ENCODE measurements at regions not wholly inside any gene's neighbourhood (a gene's known extent, or its start where the extent isn't known, plus 50 kb on each side); places are given as distances from the start of the nearest gene placed in this dataset.

- DNase-seq, result no peak
- no peaks in the 10 kb centered on the region for H3K4me1 Mint-ChIP-seq (ENCODE audit: low read depth)
- H3K36me3 Mint-ChIP-seq (ENCODE audit: insufficient read depth), result no peaks in the 10 kb centered on the region
- no peaks in the 10 kb centered on the region for H3K9me3 Mint-ChIP-seq
- ATAC-seq, result no peak
- H3K27me3 Mint-ChIP-seq (ENCODE audit: low read depth), result peaks cover 6% of the 10 kb centered on the region
- no peak overlapping the region for H3K4me3 Mint-ChIP-seq
Measured at GRCh38 chr3:124455891-124456290, 274.4 kb upstream of the UMPS start.

GRCh38 chr3:124456506-124456905 lies 273.7 kb upstream of the UMPS start:
- no peaks in the 10 kb centered on the region for H3K9me3 Mint-ChIP-seq
- peaks cover 8% of the 10 kb centered on the region for H3K27me3 Mint-ChIP-seq (ENCODE audit: low read depth)
- H3K4me3 Mint-ChIP-seq, result no peak overlapping the region
- no peaks in the 10 kb centered on the region for H3K36me3 Mint-ChIP-seq (ENCODE audit: insufficient read depth)
- DNase-seq, result no peak
- ATAC-seq, result no peak
- no peaks in the 10 kb centered on the region for H3K4me1 Mint-ChIP-seq (ENCODE audit: low read depth)

GRCh38 chr3:124459678-124460077 lies 270.6 kb upstream of the UMPS start:
- DNase-seq (no peak), ATAC-seq (no peak)
- Mint-ChIP-seq H3K4me1 (ENCODE audit: low read depth) (no peaks in the 10 kb centered on the region), H3K27me3 (ENCODE audit: low read depth) (peaks cover 12% of the 10 kb centered on the region), H3K9me3 (no peaks in the 10 kb centered on the region), H3K36me3 (ENCODE audit: insufficient read depth) (no peaks in the 10 kb centered on the region), H3K4me3 (no peak overlapping the region)

- no peak overlapping the region for H3K4me3 Mint-ChIP-seq
- no peaks in the 10 kb centered on the region for H3K4me1 Mint-ChIP-seq (ENCODE audit: low read depth)
- DNase-seq, result no peak
- no peak for ATAC-seq
- H3K9me3 Mint-ChIP-seq, result no peaks in the 10 kb centered on the region
- no peaks in the 10 kb centered on the region for H3K36me3 Mint-ChIP-seq (ENCODE audit: insufficient read depth)
- peaks cover 10% of the 10 kb centered on the region for H3K27me3 Mint-ChIP-seq (ENCODE audit: low read depth)
Measured at GRCh38 chr3:124461126-124461525, 269.1 kb upstream of the UMPS start.

- H3K9me3 Mint-ChIP-seq, result no peaks in the 10 kb centered on the region
- no peaks in the 10 kb centered on the region for H3K4me1 Mint-ChIP-seq (ENCODE audit: low read depth)
- no peak overlapping the region for H3K4me3 Mint-ChIP-seq
- H3K27me3 Mint-ChIP-seq (ENCODE audit: low read depth), result peaks cover 10% of the 10 kb centered on the region
- DNase-seq, result no peak
- no peak for ATAC-seq
- no peaks in the 10 kb centered on the region for H3K36me3 Mint-ChIP-seq (ENCODE audit: insufficient read depth)
Measured at GRCh38 chr3:124461838-124462632, 268.2 kb upstream of the UMPS start.

GRCh38 chr3:124463234-124463633 lies 267.0 kb upstream of the UMPS start:
- ATAC-seq (no peak), DNase-seq (no peak)
- peaks cover 13% of the 10 kb centered on the region for H3K27me3 Mint-ChIP-seq (ENCODE audit: low read depth)
- no peak overlapping the region for H3K4me3 Mint-ChIP-seq
- H3K4me1 Mint-ChIP-seq (ENCODE audit: low read depth), result no peaks in the 10 kb centered on the region
- H3K36me3 Mint-ChIP-seq (ENCODE audit: insufficient read depth), result no peaks in the 10 kb centered on the region
- no peaks in the 10 kb centered on the region for H3K9me3 Mint-ChIP-seq

GRCh38 chr3:124467980-124468902 lies 262.0 kb upstream of the UMPS start:
- DNase-seq (no peak), ATAC-seq (no peak)
- Mint-ChIP-seq H3K36me3 (ENCODE audit: insufficient read depth) (no peaks in the 10 kb centered on the region), H3K9me3 (no peaks in the 10 kb centered on the region), H3K4me3 (no peak overlapping the region), H3K4me1 (ENCODE audit: low read depth) (no peaks in the 10 kb centered on the region), H3K27me3 (ENCODE audit: low read depth) (peaks cover 27% of the 10 kb centered on the region)

- no peak for DNase-seq
- Mint-ChIP-seq H3K4me1 (ENCODE audit: low read depth) (no peaks in the 10 kb centered on the region), H3K27me3 (ENCODE audit: low read depth) (peaks cover 30% of the 10 kb centered on the region), H3K4me3 (no peak overlapping the region), H3K9me3 (no peaks in the 10 kb centered on the region), H3K36me3 (ENCODE audit: insufficient read depth) (no peaks in the 10 kb centered on the region)
- ATAC-seq, result no peak
Measured at GRCh38 chr3:124469555-124469954, 260.7 kb upstream of the UMPS start.

- H3K4me3 Mint-ChIP-seq, result no peak overlapping the region
- H3K9me3 Mint-ChIP-seq, result no peaks in the 10 kb centered on the region
- peaks cover 12% of the 10 kb centered on the region for H3K27me3 Mint-ChIP-seq (ENCODE audit: low read depth)
- no peaks in the 10 kb centered on the region for H3K4me1 Mint-ChIP-seq (ENCODE audit: low read depth)
- H3K36me3 Mint-ChIP-seq (ENCODE audit: insufficient read depth), result no peaks in the 10 kb centered on the region
- DNase-seq, result no peak
- ATAC-seq, result no peak
Measured at GRCh38 chr3:124478830-124479229, 251.4 kb upstream of the UMPS start.

- H3K4me1 Mint-ChIP-seq (ENCODE audit: low read depth), result no peaks in the 10 kb centered on the region
- H3K9me3 Mint-ChIP-seq, result no peaks in the 10 kb centered on the region
- no peak for ATAC-seq
- peaks cover 26% of the 10 kb centered on the region for H3K27me3 Mint-ChIP-seq (ENCODE audit: low read depth)
- DNase-seq, result no peak
- H3K36me3 Mint-ChIP-seq (ENCODE audit: insufficient read depth), result no peaks in the 10 kb centered on the region
- no peak overlapping the region for H3K4me3 Mint-ChIP-seq
Measured at GRCh38 chr3:124483915-124484470, 246.3 kb upstream of the UMPS start.

- ATAC-seq (no peak), DNase-seq (no peak)
- Mint-ChIP-seq H3K4me3 (no peak overlapping the region), H3K27me3 (ENCODE audit: low read depth) (peaks cover 31% of the 10 kb centered on the region), H3K4me1 (ENCODE audit: low read depth) (peaks cover 5% of the 10 kb centered on the region), H3K36me3 (ENCODE audit: insufficient read depth) (no peaks in the 10 kb centered on the region), H3K9me3 (no peaks in the 10 kb centered on the region)
Measured at GRCh38 chr3:124486324-124486723, 243.9 kb upstream of the UMPS start.

GRCh38 chr3:124489506-124489905 lies 240.7 kb upstream of the UMPS start:
- Mint-ChIP-seq H3K27me3 (ENCODE audit: low read depth) (peaks cover 15% of the 10 kb centered on the region), H3K4me1 (ENCODE audit: low read depth) (peaks cover 5% of the 10 kb centered on the region), H3K36me3 (ENCODE audit: insufficient read depth) (no peaks in the 10 kb centered on the region), H3K4me3 (no peak overlapping the region), H3K9me3 (no peaks in the 10 kb centered on the region)
- DNase-seq, result no peak
- ATAC-seq, result no peak

GRCh38 chr3:124491098-124491497 lies 239.2 kb upstream of the UMPS start:
- H3K4me3 Mint-ChIP-seq, result no peak overlapping the region
- no peak for DNase-seq
- peaks cover 5% of the 10 kb centered on the region for H3K4me1 Mint-ChIP-seq (ENCODE audit: low read depth)
- no peak for ATAC-seq
- no peaks in the 10 kb centered on the region for H3K36me3 Mint-ChIP-seq (ENCODE audit: insufficient read depth)
- H3K27me3 Mint-ChIP-seq (ENCODE audit: low read depth), result peaks cover 8% of the 10 kb centered on the region
- H3K9me3 Mint-ChIP-seq, result no peaks in the 10 kb centered on the region

- ATAC-seq (no peak), DNase-seq (no peak)
- Mint-ChIP-seq H3K27me3 (ENCODE audit: low read depth) (peaks cover 12% of the 10 kb centered on the region), H3K9me3 (no peaks in the 10 kb centered on the region), H3K36me3 (ENCODE audit: insufficient read depth) (no peaks in the 10 kb centered on the region), H3K4me1 (ENCODE audit: low read depth) (peaks cover 5% of the 10 kb centered on the region), H3K4me3 (no peak overlapping the region)
Measured at GRCh38 chr3:124491875-124492274, 238.4 kb upstream of the UMPS start.
